ENCODE measurements at regions not wholly inside any gene's neighbourhood (a gene's known extent, or its start where the extent isn't known, plus 50 kb on each side); places are given as distances from the start of the nearest gene placed in this dataset.

GRCh38 chr5:24053737-24054136 is 546.3 kb downstream of the PRDM9 start:
- Mint-ChIP-seq H3K27me3 (ENCODE audit: low read depth) (peaks cover 3% of the 10 kb centered on the region), H3K4me3 (no peak overlapping the region), H3K4me1 (no peaks in the 10 kb centered on the region), H3K27ac (ENCODE audit: unreplicated experiment) (no peak overlapping the region), H3K36me3 (ENCODE audit: low read depth) (no peaks in the 10 kb centered on the region), H3K9me3 (no peaks in the 10 kb centered on the region)
- no peak for TF ChIP-seq CTCF (conservative IDR thresholded peaks at IDR 0.05)
- no peak for DNase-seq (ENCODE audit: low read depth, low spot score)

- DNase-seq (ENCODE audit: low read depth, low spot score), result no peak
- H3K27me3 Mint-ChIP-seq (ENCODE audit: low read depth), result peaks cover 3% of the 10 kb centered on the region
- TF ChIP-seq CTCF (conservative IDR thresholded peaks at IDR 0.05), result no peak
- no peaks in the 10 kb centered on the region for H3K9me3 Mint-ChIP-seq
- H3K36me3 Mint-ChIP-seq (ENCODE audit: low read depth), result no peaks in the 10 kb centered on the region
- H3K4me3 Mint-ChIP-seq, result no peak overlapping the region
- no peak overlapping the region for H3K27ac Mint-ChIP-seq (ENCODE audit: unreplicated experiment)
- H3K4me1 Mint-ChIP-seq, result no peaks in the 10 kb centered on the region
These were observed 551.6 kb downstream of the PRDM9 start for GRCh38 chr5:24059006-24059405.

GRCh38 chr5:24059716-24060115 is 552.3 kb downstream of the PRDM9 start:
- Mint-ChIP-seq H3K27ac (ENCODE audit: unreplicated experiment) (no peak overlapping the region), H3K4me3 (no peak overlapping the region), H3K4me1 (no peaks in the 10 kb centered on the region), H3K27me3 (ENCODE audit: low read depth) (peaks cover 3% of the 10 kb centered on the region), H3K36me3 (ENCODE audit: low read depth) (no peaks in the 10 kb centered on the region), H3K9me3 (no peaks in the 10 kb centered on the region)
- no peak for TF ChIP-seq CTCF (conservative IDR thresholded peaks at IDR 0.05)
- no peak for DNase-seq (ENCODE audit: low read depth, low spot score)

- no peak for TF ChIP-seq CTCF (conservative IDR thresholded peaks at IDR 0.05)
- no peaks in the 10 kb centered on the region for H3K4me1 Mint-ChIP-seq
- DNase-seq (ENCODE audit: low read depth, low spot score), result no peak
- H3K27me3 Mint-ChIP-seq (ENCODE audit: low read depth), result no peaks in the 10 kb centered on the region
- H3K4me3 Mint-ChIP-seq, result no peak overlapping the region
- no peak overlapping the region for H3K27ac Mint-ChIP-seq (ENCODE audit: unreplicated experiment)
- no peaks in the 10 kb centered on the region for H3K36me3 Mint-ChIP-seq (ENCODE audit: low read depth)
- H3K9me3 Mint-ChIP-seq, result peaks cover 3% of the 10 kb centered on the region
These were observed 558.4 kb downstream of the PRDM9 start for GRCh38 chr5:24065779-24066178.

GRCh38 chr5:24067208-24067607 is 559.8 kb downstream of the PRDM9 start:
- Mint-ChIP-seq H3K36me3 (ENCODE audit: low read depth) (no peaks in the 10 kb centered on the region), H3K4me1 (no peaks in the 10 kb centered on the region), H3K27me3 (ENCODE audit: low read depth) (no peaks in the 10 kb centered on the region), H3K9me3 (peaks cover 3% of the 10 kb centered on the region), H3K4me3 (no peak overlapping the region), H3K27ac (ENCODE audit: unreplicated experiment) (no peak overlapping the region)
- no peak for TF ChIP-seq CTCF (conservative IDR thresholded peaks at IDR 0.05)
- no peak for DNase-seq (ENCODE audit: low read depth, low spot score)

GRCh38 chr5:24068524-24068923 is 561.1 kb downstream of the PRDM9 start:
- DNase-seq (ENCODE audit: low read depth, low spot score), result no peak
- no peak for TF ChIP-seq CTCF (conservative IDR thresholded peaks at IDR 0.05)
- no peaks in the 10 kb centered on the region for H3K27me3 Mint-ChIP-seq (ENCODE audit: low read depth)
- H3K9me3 Mint-ChIP-seq, result peaks cover 3% of the 10 kb centered on the region
- H3K4me3 Mint-ChIP-seq, result no peak overlapping the region
- no peak overlapping the region for H3K27ac Mint-ChIP-seq (ENCODE audit: unreplicated experiment)
- H3K36me3 Mint-ChIP-seq (ENCODE audit: low read depth), result no peaks in the 10 kb centered on the region
- H3K4me1 Mint-ChIP-seq, result no peaks in the 10 kb centered on the region

Measured in neural crest cell (in vitro differentiated cells).